IMR-90 (cell line): ENCODE measurements at regions not wholly inside any gene's neighbourhood (a gene's known extent, or its start where the extent isn't known, plus 50 kb on each side); places are given as distances from the start of the nearest gene placed in this dataset.
"Not testable (repeated sequence)": the region's sequence is repeated elsewhere in the genome, so short reads cannot be mapped to it uniquely, and the experiment has no call there.

ENCODE experiments used
- CTCF ChIP-seq: conservative IDR thresholded peaks from 2 replicates; pipeline ENCODE4 v1.5.1; 2012; ENCODE audit warnings: mild to moderate bottlenecking, low read depth, low read length, improper control_type of control experiment
- RAD21 ChIP-seq: IDR thresholded peaks from 2 replicates; pipeline ENCODE4 v1.6.1; 2012; ENCODE audit warnings: low read length, improper control_type of control experiment

- TF ChIP-seq RAD21, CTCF: not testable (repeated sequence)
Measured at GRCh38 chr1:55430206-55430605, 215.0 kb upstream of the USP24 start.
